Naive thymus-derived CD4-positive, alpha-beta T cell (primary cell): ENCODE measurements at regions not wholly inside any gene's neighbourhood (a gene's known extent, or its start where the extent isn't known, plus 50 kb on each side); places are given as distances from the start of the nearest gene placed in this dataset.

Source experiments
- ATAC-seq: fragments of 150-1000 bp; cut with Tn5 transposase; 2 replicates; pipeline ENCODE4 v1.10.0; 2021; ENCODE audit warnings: mild to moderate bottlenecking, moderate library complexity
- CTCF ChIA-PET: fragments of 350-600 bp; sonication (Branson Sonifier 250); formaldehyde crosslinking; loops from one replicate; lab custom pipeline; 2021; ENCODE audit warnings: antibody characterized with exemption; lab: Charles Lee
- POLR2A ChIA-PET: fragments of 350-600 bp; sonication (Branson Sonifier 250); formaldehyde crosslinking; loops from one replicate; lab custom pipeline; 2021; ENCODE audit warnings: antibody characterized with exemption, inconsistent platforms; lab: Charles Lee
- DNase-seq, 9 donors: peaks; one replicate each; pipeline versions ENCODE4 v3.0.0 to v3.0.0-alpha.2; 2020 to 2022; ENCODE audit warnings: mixed read lengths in 1 of 9
- H3K27ac ChIP-seq: one replicate; pipeline ENCODE4 v1.7.0; 2013; ENCODE audit warnings: mild to moderate bottlenecking, low read depth, low read length, moderate library complexity
- H3K27me3 ChIP-seq, 2 donors: one replicate each; pipeline ENCODE4 v1.7.0; 2013; ENCODE audit warnings: low read length in 2 of 2, mild to moderate bottlenecking in 2 of 2, moderate library complexity in 2 of 2; ENCODE audit not compliant: control insufficient read depth in 2 of 2, insufficient read depth in 2 of 2
- H3K36me3 ChIP-seq, 3 experiments: 1 replicate in 2 of 3; 2 replicates in 1 of 3; pipeline ENCODE4 v1.7.0; 2013; ENCODE audit warnings: low read length in 3 of 3, mild to moderate bottlenecking in 3 of 3, moderate library complexity in 1 of 3; ENCODE audit not compliant: insufficient read depth in 3 of 3, control insufficient read depth in 2 of 3
- H3K4me1 ChIP-seq, 2 donors: one replicate each; pipeline ENCODE4 v1.7.0; 2013; ENCODE audit warnings: low read length in 2 of 2, mild to moderate bottlenecking in 2 of 2, moderate library complexity in 1 of 2; ENCODE audit not compliant: control insufficient read depth in 2 of 2, insufficient read depth in 2 of 2
- H3K4me3 ChIP-seq: 2 replicates; pipeline ENCODE4 v1.7.0; 2013; ENCODE audit warnings: mild to moderate bottlenecking, low read length
- H3K9me3 ChIP-seq, 3 experiments: 1 replicate in 2 of 3; 2 replicates in 1 of 3; pipeline ENCODE4 v1.7.0; 2013; ENCODE audit warnings: low read length in 3 of 3; ENCODE audit not compliant: control insufficient read depth in 2 of 3
- H3K27ac Mint-ChIP-seq, 9 donors: one replicate each; pipeline ENCODE4 v1.8.0; 2020 to 2022; ENCODE audit warnings: mixed read lengths in 9 of 9, mild to moderate bottlenecking in 8 of 9, moderate library complexity in 5 of 9, inconsistent platforms in 2 of 9
- H3K27me3 Mint-ChIP-seq, 5 donors: one replicate each; pipeline ENCODE4 v1.8.0; 2021 to 2022; ENCODE audit warnings: mixed read lengths in 5 of 5, mild to moderate bottlenecking in 1 of 5
- H3K36me3 Mint-ChIP-seq, 5 donors: one replicate each; pipeline ENCODE4 v1.8.0; 2020 to 2022; ENCODE audit warnings: mixed read lengths in 5 of 5, mild to moderate bottlenecking in 3 of 5, inconsistent platforms in 1 of 5
- H3K4me1 Mint-ChIP-seq, 7 donors: one replicate each; pipeline ENCODE4 v1.8.0; 2020 to 2022; ENCODE audit warnings: mixed read lengths in 7 of 7, mild to moderate bottlenecking in 3 of 7, inconsistent platforms in 1 of 7
- H3K4me3 Mint-ChIP-seq, 10 donors: one replicate each; pipeline ENCODE4 v1.8.0; 2020 to 2022; ENCODE audit warnings: mild to moderate bottlenecking in 10 of 10, mixed read lengths in 10 of 10, moderate library complexity in 6 of 10, inconsistent platforms in 2 of 10
- H3K9me3 Mint-ChIP-seq, 11 donors: one replicate each; pipeline ENCODE4 v1.8.0; 2020 to 2022; ENCODE audit warnings: mixed read lengths in 11 of 11, mild to moderate bottlenecking in 4 of 11, inconsistent platforms in 1 of 11, moderate library complexity in 1 of 11
- intact Hi-C, 2 donors: fragments of 100-400 bp; cut with micrococcal nuclease; formaldehyde crosslinking; loops; one replicate each; pipeline ENCODE4 v1.15.1; 2023

GRCh38 chr18:72652990-72653593 lies 109.0 kb upstream of the CBLN2 start:
- DNase-seq = peak in 4 of 9 donors; percentile 3 to 22 (median 6)
- peak; percentile 46 for ATAC-seq
- Histone ChIP-seq H3K9me3 (no peaks in the 10 kb centered on the region), H3K4me3 (no peak overlapping the region), H3K27ac (no peak overlapping the region), H3K27me3 (no peaks in the 10 kb centered on the region), H3K4me1 (no peaks in the 10 kb centered on the region), H3K36me3 (no peaks in the 10 kb centered on the region)
- intact Hi-C loops = loop anchor here (1.0 to 10.0 kb wide), 2 partner anchors 19 to 1692 kb away; no protein-coding TSS in a partner anchor
- Mint-ChIP-seq H3K9me3 (peaks cover 0 to 10% (median 2%) of the 10 kb centered on the region in 11 donors), H3K36me3 (no peaks in the 10 kb centered on the region), H3K4me1 (no peaks in the 10 kb centered on the region), H3K4me3 (no peak overlapping the region), H3K27ac (no peak overlapping the region), H3K27me3 (peaks cover 0 to 7% (median 0%) of the 10 kb centered on the region in 5 donors)
- ChIA-PET CTCF (no interaction called here), POLR2A (no interaction called here)

GRCh38 chr18:72651033-72651432 lies 106.9 kb upstream of the CBLN2 start:
- H3K4me3 Mint-ChIP-seq = no peak overlapping the region
- H3K4me1 Mint-ChIP-seq = no peaks in the 10 kb centered on the region
- Histone ChIP-seq H3K4me3 (no peak overlapping the region), H3K9me3 (no peaks in the 10 kb centered on the region), H3K36me3 (no peaks in the 10 kb centered on the region), H3K27ac (no peak overlapping the region), H3K4me1 (no peaks in the 10 kb centered on the region), H3K27me3 (no peaks in the 10 kb centered on the region)
- DNase-seq = no peak
- H3K36me3 Mint-ChIP-seq = no peaks in the 10 kb centered on the region
- ChIA-PET CTCF (no interaction called here), POLR2A (no interaction called here)
- ATAC-seq = no peak
- intact Hi-C loops = loop anchor here in 1 of 2 donors (10.0 kb wide), 1 partner anchor 1694 kb away; no protein-coding TSS in a partner anchor
- peaks cover 0 to 7% (median 0%) of the 10 kb centered on the region in 5 donors for H3K27me3 Mint-ChIP-seq
- H3K9me3 Mint-ChIP-seq = peaks cover 0 to 10% (median 0%) of the 10 kb centered on the region in 11 donors
- no peak overlapping the region for H3K27ac Mint-ChIP-seq

GRCh38 chr18:72648481-72648960 lies 104.4 kb upstream of the CBLN2 start:
- no peaks in the 10 kb centered on the region for H3K36me3 ChIP-seq
- ChIA-PET POLR2A (no interaction called here), CTCF (no interaction called here)
- no peak overlapping the region for H3K4me3 ChIP-seq
- H3K36me3 Mint-ChIP-seq = no peaks in the 10 kb centered on the region
- H3K27me3 Mint-ChIP-seq = peaks cover 0 to 7% (median 0%) of the 10 kb centered on the region in 5 donors
- no peaks in the 10 kb centered on the region for H3K9me3 ChIP-seq
- H3K27me3 ChIP-seq = no peaks in the 10 kb centered on the region
- no peak overlapping the region for H3K27ac ChIP-seq
- H3K9me3 Mint-ChIP-seq = peaks cover 0 to 4% (median 0%) of the 10 kb centered on the region in 11 donors
- no peak overlapping the region for H3K27ac Mint-ChIP-seq
- intact Hi-C loops = no loop called here
- no peak for ATAC-seq
- peaks cover 0 to 2% (median 0%) of the 10 kb centered on the region in 7 donors for H3K4me1 Mint-ChIP-seq
- H3K4me1 ChIP-seq = no peaks in the 10 kb centered on the region
- no peak overlapping the region for H3K4me3 Mint-ChIP-seq
- no peak for DNase-seq

DNA sequence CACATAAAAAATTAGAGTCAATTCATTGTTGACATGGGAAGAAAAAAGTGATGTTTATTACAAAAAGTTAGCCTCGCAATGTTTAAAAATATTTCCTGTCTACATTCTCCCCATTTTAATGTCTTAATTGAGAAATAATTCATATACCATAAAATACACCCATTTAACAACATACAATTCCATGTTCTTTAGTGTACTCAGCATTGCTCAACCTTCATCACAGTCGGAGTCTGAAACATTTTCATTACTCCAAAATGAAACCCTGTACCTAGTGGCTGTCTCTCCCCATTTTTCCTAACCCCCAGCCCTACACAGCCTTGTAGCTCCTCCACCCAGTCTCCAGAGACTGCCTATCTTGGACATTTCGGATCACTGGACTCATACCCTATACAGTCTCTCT lies 103.9 kb upstream of the CBLN2 start:
- Histone ChIP-seq H3K4me1 (no peaks in the 10 kb centered on the region), H3K36me3 (no peaks in the 10 kb centered on the region), H3K27me3 (no peaks in the 10 kb centered on the region), H3K4me3 (no peak overlapping the region), H3K27ac (no peak overlapping the region), H3K9me3 (no peaks in the 10 kb centered on the region)
- Mint-ChIP-seq H3K9me3 (peaks cover 0 to 4% (median 0%) of the 10 kb centered on the region in 11 donors), H3K4me3 (no peak overlapping the region), H3K27me3 (peaks cover 0 to 7% (median 0%) of the 10 kb centered on the region in 5 donors), H3K36me3 (no peaks in the 10 kb centered on the region), H3K27ac (no peak overlapping the region), H3K4me1 (peaks cover 0 to 2% (median 0%) of the 10 kb centered on the region in 7 donors)
- CTCF ChIA-PET = no interaction called here
- ATAC-seq (no peak), DNase-seq (no peak)
- intact Hi-C loops = no loop called here
- POLR2A ChIA-PET = no interaction called here

DNA sequence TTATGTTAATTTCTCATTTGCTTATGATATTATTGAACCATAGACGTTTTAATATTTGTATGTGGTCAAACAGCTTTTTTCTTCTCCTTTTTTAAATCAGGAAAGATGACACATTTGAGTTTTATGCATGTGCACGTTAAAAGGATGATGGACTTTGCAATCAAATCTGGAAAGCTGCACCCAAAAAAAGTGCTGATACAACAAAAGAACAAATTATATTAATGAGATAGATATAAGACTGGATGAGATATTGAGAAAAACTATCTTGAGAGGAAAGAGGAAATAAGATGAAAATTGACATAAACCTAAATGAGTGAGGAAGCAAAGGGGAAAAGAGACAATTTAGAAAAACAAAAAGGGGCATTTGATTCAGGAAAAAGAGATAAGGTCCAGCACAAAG lies 96.4 kb upstream of the CBLN2 start:
- POLR2A ChIA-PET = no interaction called here
- no peaks in the 10 kb centered on the region for H3K36me3 Mint-ChIP-seq
- CTCF ChIA-PET = no interaction called here
- no peaks in the 10 kb centered on the region for H3K27me3 Mint-ChIP-seq
- Histone ChIP-seq H3K9me3 (no peaks in the 10 kb centered on the region), H3K4me1 (no peaks in the 10 kb centered on the region), H3K27me3 (no peaks in the 10 kb centered on the region), H3K36me3 (no peaks in the 10 kb centered on the region), H3K4me3 (no peak overlapping the region), H3K27ac (no peak overlapping the region)
- H3K27ac Mint-ChIP-seq = no peak overlapping the region
- DNase-seq (no peak), ATAC-seq (no peak)
- intact Hi-C loops = no loop called here
- peak overlapping the region in 1 of 10 donors; percentile 32 for H3K4me3 Mint-ChIP-seq
- peaks cover 0 to 11% (median 1%) of the 10 kb centered on the region in 11 donors for H3K9me3 Mint-ChIP-seq
- H3K4me1 Mint-ChIP-seq = peaks cover 0 to 5% (median 0%) of the 10 kb centered on the region in 7 donors

GRCh38 chr18:72638376-72638775 lies 94.2 kb upstream of the CBLN2 start:
- Histone ChIP-seq H3K4me1 (no peaks in the 10 kb centered on the region), H3K9me3 (no peaks in the 10 kb centered on the region)

DNA sequence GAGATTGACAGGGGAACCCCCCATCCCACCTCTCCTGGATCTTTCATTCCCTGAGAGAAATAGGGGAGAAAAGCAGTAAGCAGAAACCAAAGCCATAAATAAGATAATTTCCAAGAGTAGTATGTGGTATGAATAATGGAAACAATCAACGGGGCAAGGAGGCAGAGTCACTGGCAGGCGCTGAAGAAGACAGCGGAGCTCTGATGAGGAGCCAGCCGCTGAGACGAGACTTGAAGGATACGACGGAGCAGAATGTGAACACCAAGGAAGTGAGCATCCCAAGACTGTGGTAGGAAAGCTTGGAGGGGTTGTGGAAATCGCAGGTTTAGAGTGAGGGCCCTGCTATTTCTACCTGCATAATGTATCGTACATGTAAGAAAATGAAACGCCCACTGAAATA lies 93.6 kb upstream of the CBLN2 start:
- peaks cover 0 to 5% (median 0%) of the 10 kb centered on the region in 7 donors for H3K4me1 Mint-ChIP-seq
- no peaks in the 10 kb centered on the region for H3K4me1 ChIP-seq
- H3K4me3 Mint-ChIP-seq = no peak overlapping the region
- ChIA-PET POLR2A (no interaction called here), CTCF (interaction anchor here (0.5 kb wide), 1 partner anchor 21 kb away, joined by 4 read pairs; no protein-coding TSS in a partner anchor)
- H3K36me3 Mint-ChIP-seq = no peaks in the 10 kb centered on the region
- H3K4me3 ChIP-seq = no peak overlapping the region
- H3K27ac ChIP-seq = no peak overlapping the region
- DNase-seq (no peak), ATAC-seq (no peak)
- intact Hi-C loops = no loop called here
- H3K27ac Mint-ChIP-seq = no peak overlapping the region
- H3K9me3 ChIP-seq = no peaks in the 10 kb centered on the region
- H3K36me3 ChIP-seq = no peaks in the 10 kb centered on the region
- H3K9me3 Mint-ChIP-seq = peaks cover 0 to 7% (median 0%) of the 10 kb centered on the region in 11 donors
- no peaks in the 10 kb centered on the region for H3K27me3 Mint-ChIP-seq
- no peaks in the 10 kb centered on the region for H3K27me3 ChIP-seq

More at GRCh38 chr18:72638376-72638775, 94.2 kb upstream of the CBLN2 start:
- intact Hi-C loops = no loop called here
- Mint-ChIP-seq H3K4me3 (no peak overlapping the region), H3K27ac (no peak overlapping the region), H3K4me1 (peaks cover 0 to 5% (median 0%) of the 10 kb centered on the region in 7 donors), H3K36me3 (no peaks in the 10 kb centered on the region), H3K9me3 (peaks cover 0 to 7% (median 0%) of the 10 kb centered on the region in 11 donors), H3K27me3 (no peaks in the 10 kb centered on the region)
- H3K4me3 ChIP-seq = no peak overlapping the region
- H3K27me3 ChIP-seq = no peaks in the 10 kb centered on the region
- H3K36me3 ChIP-seq = no peaks in the 10 kb centered on the region
- ATAC-seq = no peak
- POLR2A ChIA-PET = no interaction called here
- DNase-seq = no peak
- CTCF ChIA-PET = interaction anchor here (0.5 kb wide), 1 partner anchor 20 kb away, joined by 4 read pairs; no protein-coding TSS in a partner anchor
- no peak overlapping the region for H3K27ac ChIP-seq
